Kidney (tissue), 13 donors: ENCODE measurements at regions not wholly inside any gene's neighbourhood (a gene's known extent, or its start where the extent isn't known, plus 50 kb on each side); places are given as distances from the start of the nearest gene placed in this dataset.
A peak's percentile ranks its signal among the peaks of the same experiment; 100 is the strongest.

ENCODE experiments used
- DNase-seq, 5 donors: peaks; one replicate each; pipeline ENCODE4 v3.0.0-alpha.2; 2013 to 2020
- FAIRE-seq: peaks from 2 replicates; lab custom pipeline; 2012; peaks lifted over from hg19 to GRCh38; lab: Jason Lieb, UNC
- H3K27ac ChIP-seq, 2 donors: one replicate each; pipeline ENCODE4 v1.7.0; 2013; ENCODE audit warnings: low read depth in 2 of 2, low read length in 2 of 2, inconsistent platforms in 1 of 2
- H3K27me3 ChIP-seq: one replicate; pipeline ENCODE4 v1.7.1; 2013; ENCODE audit warnings: low read length, inconsistent platforms; ENCODE audit not compliant: control insufficient read depth, insufficient read depth
- H3K36me3 ChIP-seq, 3 donors: one replicate each; pipeline versions ENCODE4 v1.7.0 to v1.7.1; 2013; ENCODE audit warnings: low read length in 3 of 3, control low read depth in 1 of 3, inconsistent platforms in 1 of 3; ENCODE audit not compliant: insufficient read depth in 3 of 3, control insufficient read depth in 2 of 3
- H3K4me1 ChIP-seq, 3 donors: one replicate each; pipeline versions ENCODE4 v1.7.0 to v1.7.1; 2013; ENCODE audit warnings: low read length in 3 of 3, inconsistent platforms in 1 of 3, low read depth in 1 of 3; ENCODE audit not compliant: control insufficient read depth in 2 of 3, insufficient read depth in 2 of 3
- H3K4me3 ChIP-seq, 3 donors: one replicate each; pipeline versions ENCODE4 v1.7.0 to v1.8.1; 2013; ENCODE audit warnings: low read length in 3 of 3, control low read depth in 1 of 3, inconsistent platforms in 1 of 3
- H3K9ac ChIP-seq, 3 donors: one replicate each; pipeline versions ENCODE4 v1.7.0 to v1.7.1; 2013; ENCODE audit warnings: low read length in 3 of 3, control low read depth in 1 of 3, inconsistent platforms in 1 of 3
- H3K9me3 ChIP-seq, 3 donors: one replicate each; pipeline versions ENCODE4 v1.7.0 to v1.7.1; 2013; ENCODE audit warnings: low read length in 3 of 3, control low read depth in 1 of 3, inconsistent platforms in 1 of 3; ENCODE audit not compliant: control insufficient read depth in 2 of 3, insufficient read depth in 1 of 3
- intact Hi-C: fragments of 100-400 bp; cut with DNase I; formaldehyde crosslinking; loops from one replicate; pipeline ENCODE4 v1.11.1; 2022
- TF ChIP-seq, protein P1 (sequence below): IDR thresholded peaks from 3 replicates; pipeline ENCODE4 v1.5.1; 2012; ENCODE audit warnings: mild to moderate bottlenecking, moderate library complexity, borderline replicate concordance; ENCODE audit not compliant: insufficient read depth; ENCODE audit errors: extremely low read depth
- donor health status: control.
- donor health status: control.
- donor health status: control.
- donor health status: control.
- donor health status: control.
- donor health status: DM: yes; HTN: yes; CAD: no.
- donor health status: Normal renal cell carcinoma (clear cell type).

DNA sequence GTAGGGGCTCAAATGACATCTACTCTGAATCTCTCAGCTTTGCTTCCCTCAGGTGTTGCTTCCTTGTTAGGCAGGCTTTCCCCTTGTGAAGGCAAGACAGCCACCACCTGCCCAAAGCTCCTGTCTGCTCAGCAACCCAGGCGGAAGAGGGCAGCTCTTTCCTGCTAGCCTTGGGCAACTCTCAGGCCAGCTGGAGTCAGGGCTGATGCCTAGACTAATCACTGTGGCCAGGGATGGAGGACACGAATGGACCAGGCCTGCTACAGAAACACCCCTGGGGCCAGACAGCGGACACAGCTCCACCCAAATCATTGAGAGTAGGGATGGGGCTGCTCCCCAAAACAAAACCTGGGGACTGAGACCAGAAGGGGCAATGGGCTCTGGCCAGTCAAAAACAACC is 138.0 kb downstream of the MTX3 start:
- H3K27ac ChIP-seq = no peak overlapping the region
- no peak for FAIRE-seq
- intact Hi-C loops = no loop called here

DNA sequence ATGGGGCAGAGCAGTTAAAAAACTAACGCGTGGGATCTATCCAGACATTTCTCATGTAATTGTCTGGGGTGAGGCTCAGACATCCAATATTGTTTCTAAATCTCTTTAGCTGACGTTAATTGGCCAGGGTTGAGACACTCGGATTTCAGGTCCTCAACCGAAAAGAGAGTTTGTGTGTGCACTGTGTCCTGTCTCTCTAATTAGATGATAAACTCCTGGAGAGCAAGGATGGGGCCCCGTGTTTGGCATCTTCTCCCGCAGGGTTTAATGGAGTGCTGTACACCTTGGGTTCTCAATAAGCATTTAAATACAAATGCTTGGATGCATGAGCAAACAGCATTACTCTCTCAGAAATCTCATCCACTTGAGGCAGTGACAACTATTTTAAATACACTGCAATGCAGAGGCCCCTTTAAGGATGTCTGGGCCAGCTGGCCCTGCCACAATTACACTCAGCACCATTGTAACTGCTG is 139.6 kb downstream of the MTX3 start:
- intact Hi-C loops = no loop called here
- TF ChIP-seq, protein P1, sequence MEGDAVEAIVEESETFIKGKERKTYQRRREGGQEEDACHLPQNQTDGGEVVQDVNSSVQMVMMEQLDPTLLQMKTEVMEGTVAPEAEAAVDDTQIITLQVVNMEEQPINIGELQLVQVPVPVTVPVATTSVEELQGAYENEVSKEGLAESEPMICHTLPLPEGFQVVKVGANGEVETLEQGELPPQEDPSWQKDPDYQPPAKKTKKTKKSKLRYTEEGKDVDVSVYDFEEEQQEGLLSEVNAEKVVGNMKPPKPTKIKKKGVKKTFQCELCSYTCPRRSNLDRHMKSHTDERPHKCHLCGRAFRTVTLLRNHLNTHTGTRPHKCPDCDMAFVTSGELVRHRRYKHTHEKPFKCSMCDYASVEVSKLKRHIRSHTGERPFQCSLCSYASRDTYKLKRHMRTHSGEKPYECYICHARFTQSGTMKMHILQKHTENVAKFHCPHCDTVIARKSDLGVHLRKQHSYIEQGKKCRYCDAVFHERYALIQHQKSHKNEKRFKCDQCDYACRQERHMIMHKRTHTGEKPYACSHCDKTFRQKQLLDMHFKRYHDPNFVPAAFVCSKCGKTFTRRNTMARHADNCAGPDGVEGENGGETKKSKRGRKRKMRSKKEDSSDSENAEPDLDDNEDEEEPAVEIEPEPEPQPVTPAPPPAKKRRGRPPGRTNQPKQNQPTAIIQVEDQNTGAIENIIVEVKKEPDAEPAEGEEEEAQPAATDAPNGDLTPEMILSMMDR = no peak
- no peak for FAIRE-seq
- Histone ChIP-seq H3K4me3 (no peak overlapping the region), H3K36me3 (no peaks in the 10 kb centered on the region), H3K9ac (no peak overlapping the region), H3K9me3 (no peaks in the 10 kb centered on the region), H3K4me1 (no peaks in the 10 kb centered on the region), H3K27me3 (no peaks in the 10 kb centered on the region), H3K27ac (no peak overlapping the region)
- DNase-seq = peak in 1 of 5 donors; percentile 10

More for the DNA sequence above, 138.0 kb downstream of the MTX3 start:
- TF ChIP-seq, protein P1 = no peak
- DNase-seq = no peak
- Histone ChIP-seq H3K4me1 (no peaks in the 10 kb centered on the region), H3K36me3 (no peaks in the 10 kb centered on the region), H3K27me3 (no peaks in the 10 kb centered on the region), H3K9ac (no peak overlapping the region), H3K4me3 (no peak overlapping the region), H3K9me3 (no peaks in the 10 kb centered on the region)

DNA sequence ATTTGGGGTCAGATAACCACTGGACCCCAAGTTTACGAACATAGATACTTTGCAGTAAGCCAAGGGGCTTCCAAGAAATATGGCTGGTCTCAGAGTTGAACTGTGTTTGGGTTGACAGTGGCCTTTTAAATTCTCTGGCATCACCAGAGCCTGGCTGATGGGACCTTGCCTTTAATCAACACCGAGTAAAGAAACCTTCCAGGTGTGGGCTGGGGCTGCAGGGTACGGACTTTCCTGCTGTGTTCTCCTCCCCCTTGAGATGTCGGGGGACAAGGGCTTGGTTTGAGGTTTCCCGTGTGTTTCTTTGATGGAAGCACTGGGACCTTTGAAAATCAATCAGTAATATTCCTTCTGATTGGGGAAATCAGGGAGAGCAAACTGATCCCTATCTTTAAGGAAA is 140.1 kb downstream of the MTX3 start:
- no peaks in the 10 kb centered on the region for H3K9me3 ChIP-seq
- H3K9ac ChIP-seq = no peak overlapping the region
- DNase-seq = no peak
- no peak for FAIRE-seq
- no peaks in the 10 kb centered on the region for H3K27me3 ChIP-seq
- intact Hi-C loops = no loop called here
- H3K27ac ChIP-seq = no peak overlapping the region
- H3K4me1 ChIP-seq = no peaks in the 10 kb centered on the region
- TF ChIP-seq, protein P1 = no peak
- no peak overlapping the region for H3K4me3 ChIP-seq
- H3K36me3 ChIP-seq = no peaks in the 10 kb centered on the region

DNA sequence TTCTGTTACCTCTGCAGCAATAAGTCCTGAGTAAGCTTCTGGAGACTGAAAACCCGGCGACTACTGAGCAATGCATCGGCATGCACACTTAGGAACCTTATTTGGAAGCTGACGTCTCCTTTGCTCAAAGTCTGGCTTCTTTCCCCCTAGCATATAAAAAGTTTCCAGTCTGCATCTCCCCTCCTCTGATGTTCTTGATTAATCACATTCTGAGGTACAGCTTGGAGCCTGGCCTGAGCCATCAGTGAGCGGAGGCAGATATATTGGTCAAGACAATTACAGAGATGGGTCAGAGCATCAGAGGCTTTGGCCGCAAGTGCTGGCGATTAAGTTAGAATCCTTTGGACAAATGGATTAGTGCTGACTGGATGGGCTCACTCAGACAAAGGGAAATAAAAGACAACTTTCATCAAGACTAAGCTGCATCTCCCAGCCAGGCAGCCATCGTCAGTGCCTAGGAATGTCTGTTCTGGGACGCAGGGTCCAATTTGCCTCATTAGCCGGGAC is 140.7 kb downstream of the MTX3 start:
- DNase-seq = no peak
- FAIRE-seq = no peak
- TF ChIP-seq, protein P1 = no peak

More for the DNA sequence above, 140.7 kb downstream of the MTX3 start:
- intact Hi-C loops = no loop called here
- H3K27me3 ChIP-seq = no peaks in the 10 kb centered on the region
- no peaks in the 10 kb centered on the region for H3K4me1 ChIP-seq
- no peak overlapping the region for H3K4me3 ChIP-seq
- H3K36me3 ChIP-seq = no peaks in the 10 kb centered on the region
- no peak overlapping the region for H3K9ac ChIP-seq
- no peak overlapping the region for H3K27ac ChIP-seq
- no peaks in the 10 kb centered on the region for H3K9me3 ChIP-seq
